Brain microvascular endothelial cell (primary cell): ENCODE measurements at regions not wholly inside any gene's neighbourhood (a gene's known extent, or its start where the extent isn't known, plus 50 kb on each side); places are given as distances from the start of the nearest gene placed in this dataset.

ENCODE experiments used
- DNase-seq: peaks from one replicate; pipeline ENCODE4 v3.0.0-alpha.2; 2020
- H3K27ac ChIP-seq: fragments of 250-450 bp; sonication (Bioruptor Pico); 2 replicates; pipeline ENCODE4 v1.5.1; 2020; ENCODE audit warnings: mild to moderate bottlenecking, moderate library complexity
- H3K27me3 ChIP-seq: fragments of 250-450 bp; sonication (Bioruptor Pico); replicated peaks from 2 replicates; pipeline ENCODE4 v1.5.1; 2020; ENCODE audit warnings: mild to moderate bottlenecking
- H3K36me3 ChIP-seq: fragments of 250-450 bp; sonication (Bioruptor Pico); replicated peaks from 2 replicates; pipeline ENCODE4 v1.5.1; 2020; ENCODE audit warnings: mild to moderate bottlenecking
- H3K4me3 ChIP-seq: 2 replicates; pipeline ENCODE4 v1.5.1; 2011; ENCODE audit warnings: low read depth, mild to moderate bottlenecking, control low read depth, low read length, moderate library complexity
- in situ Hi-C: cut with HindIII; loops from 2 replicates; pipeline ENCODE4 v1.10.0; 2017; ENCODE audit warnings: low sequenced_read_pairs, low pct_ligation_motif_present
- TF ChIP-seq, protein P1 (sequence below): IDR thresholded peaks from 2 replicates; pipeline ENCODE4 v1.5.1; 2011; ENCODE audit warnings: low read depth, mild to moderate bottlenecking, moderate library complexity, low read length, control low read depth, inconsistent platforms; ENCODE audit errors: missing control alignments

DNA sequence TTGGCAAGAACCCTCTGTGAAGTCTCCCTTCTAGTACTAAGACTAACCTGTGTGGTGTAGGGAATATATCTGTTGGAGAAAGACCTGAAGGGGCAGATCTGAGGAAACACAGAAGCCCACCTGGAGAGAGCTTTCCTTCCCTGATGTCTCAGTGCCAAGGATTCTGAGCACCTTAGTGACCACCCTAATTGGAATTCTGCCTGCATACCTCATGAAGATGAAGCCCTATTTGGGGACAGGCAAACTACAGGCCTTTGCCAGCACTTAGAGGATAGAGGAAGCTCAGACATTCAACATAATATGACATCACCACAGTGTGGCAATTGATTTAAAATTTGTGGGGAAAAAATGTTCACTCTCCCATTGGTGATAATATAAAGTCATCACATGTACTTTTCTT lies 766.2 kb upstream of the KIRREL3 start:
- in situ Hi-C loops: no loop called here
- DNase-seq: no peak
- no peak overlapping the region for H3K27ac ChIP-seq
- no peak overlapping the region for H3K4me3 ChIP-seq
- H3K36me3 ChIP-seq: no peaks in the 10 kb centered on the region
- TF ChIP-seq, protein P1, sequence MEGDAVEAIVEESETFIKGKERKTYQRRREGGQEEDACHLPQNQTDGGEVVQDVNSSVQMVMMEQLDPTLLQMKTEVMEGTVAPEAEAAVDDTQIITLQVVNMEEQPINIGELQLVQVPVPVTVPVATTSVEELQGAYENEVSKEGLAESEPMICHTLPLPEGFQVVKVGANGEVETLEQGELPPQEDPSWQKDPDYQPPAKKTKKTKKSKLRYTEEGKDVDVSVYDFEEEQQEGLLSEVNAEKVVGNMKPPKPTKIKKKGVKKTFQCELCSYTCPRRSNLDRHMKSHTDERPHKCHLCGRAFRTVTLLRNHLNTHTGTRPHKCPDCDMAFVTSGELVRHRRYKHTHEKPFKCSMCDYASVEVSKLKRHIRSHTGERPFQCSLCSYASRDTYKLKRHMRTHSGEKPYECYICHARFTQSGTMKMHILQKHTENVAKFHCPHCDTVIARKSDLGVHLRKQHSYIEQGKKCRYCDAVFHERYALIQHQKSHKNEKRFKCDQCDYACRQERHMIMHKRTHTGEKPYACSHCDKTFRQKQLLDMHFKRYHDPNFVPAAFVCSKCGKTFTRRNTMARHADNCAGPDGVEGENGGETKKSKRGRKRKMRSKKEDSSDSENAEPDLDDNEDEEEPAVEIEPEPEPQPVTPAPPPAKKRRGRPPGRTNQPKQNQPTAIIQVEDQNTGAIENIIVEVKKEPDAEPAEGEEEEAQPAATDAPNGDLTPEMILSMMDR: no peak
- H3K27me3 ChIP-seq: no peaks in the 10 kb centered on the region

DNA sequence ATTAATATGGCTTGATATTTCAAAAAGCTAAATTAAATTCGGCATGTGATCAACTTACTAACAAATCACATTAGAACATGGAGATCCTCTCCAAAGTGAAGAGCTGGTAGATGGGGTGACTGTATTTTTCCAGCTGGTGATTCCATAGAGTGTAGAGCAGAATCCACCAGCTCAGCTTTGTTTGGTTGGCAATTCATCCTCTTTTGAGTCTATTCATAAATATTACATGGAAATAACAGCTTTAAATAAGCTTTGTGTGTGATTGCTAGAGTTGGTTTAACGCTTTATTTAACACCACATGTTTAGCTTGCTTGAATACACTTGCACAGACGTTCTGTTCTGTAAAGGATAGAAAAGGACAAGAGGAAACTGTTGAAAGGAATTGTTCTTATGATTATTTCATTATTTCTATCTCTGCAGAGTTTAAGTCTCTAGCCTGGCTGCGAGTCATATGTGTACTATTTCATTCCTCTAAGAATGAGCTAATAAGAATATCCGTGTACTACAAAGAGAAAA lies 738.3 kb upstream of the KIRREL3 start:
- no peak for DNase-seq

DNA sequence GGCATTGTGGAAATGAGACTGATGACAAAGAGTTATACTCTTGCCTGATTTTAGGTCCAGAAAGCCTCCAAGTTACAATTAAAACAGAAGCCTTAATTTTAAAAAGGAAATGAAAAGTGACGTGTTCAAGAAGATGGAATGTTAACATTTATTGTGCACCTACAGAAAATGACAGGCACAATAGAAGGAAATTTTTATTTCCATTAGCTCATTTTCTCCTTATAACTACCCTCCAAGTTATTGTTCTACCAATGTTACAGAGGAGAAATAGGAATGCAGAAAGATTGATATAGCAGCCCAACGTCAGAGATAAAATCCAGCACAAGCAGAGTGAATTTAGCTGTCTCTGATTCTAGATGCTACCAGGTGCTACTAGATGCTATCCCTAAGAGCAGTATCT lies 736.9 kb upstream of the KIRREL3 start:
- Histone ChIP-seq H3K27me3 (no peaks in the 10 kb centered on the region), H3K36me3 (no peaks in the 10 kb centered on the region), H3K27ac (no peak overlapping the region), H3K4me3 (no peak overlapping the region)
- TF ChIP-seq, protein P1: no peak
- no peak for DNase-seq
- in situ Hi-C loops: no loop called here

More for the DNA sequence above, 738.3 kb upstream of the KIRREL3 start:
- no peaks in the 10 kb centered on the region for H3K27me3 ChIP-seq
- no peaks in the 10 kb centered on the region for H3K36me3 ChIP-seq
- no peak overlapping the region for H3K27ac ChIP-seq
- in situ Hi-C loops: no loop called here
- no peak overlapping the region for H3K4me3 ChIP-seq
- TF ChIP-seq, protein P1: no peak

DNA sequence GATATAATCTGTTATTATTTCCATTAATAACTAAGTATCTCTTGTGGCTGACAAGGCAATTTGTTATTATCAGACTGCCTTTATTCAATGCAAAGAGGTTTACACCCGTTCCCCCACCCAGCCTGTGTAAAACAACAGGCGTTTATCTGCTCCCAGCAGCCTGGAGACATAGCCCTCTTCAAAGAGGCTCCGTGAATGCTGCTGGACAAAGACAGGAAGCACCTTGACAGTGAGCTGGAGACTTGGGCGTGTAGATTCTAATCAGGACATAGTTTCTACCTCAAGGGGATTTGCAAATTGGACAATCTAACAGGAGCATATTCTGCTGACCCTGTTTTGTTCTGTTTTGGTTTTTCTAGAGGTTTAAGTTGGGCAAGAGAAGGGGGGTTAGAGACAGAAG lies 733.0 kb upstream of the KIRREL3 start:
- no peaks in the 10 kb centered on the region for H3K36me3 ChIP-seq
- H3K4me3 ChIP-seq: no peak overlapping the region
- no peak for DNase-seq
- in situ Hi-C loops: no loop called here
- no peaks in the 10 kb centered on the region for H3K27me3 ChIP-seq
- TF ChIP-seq, protein P1: no peak
- H3K27ac ChIP-seq: no peak overlapping the region

DNA sequence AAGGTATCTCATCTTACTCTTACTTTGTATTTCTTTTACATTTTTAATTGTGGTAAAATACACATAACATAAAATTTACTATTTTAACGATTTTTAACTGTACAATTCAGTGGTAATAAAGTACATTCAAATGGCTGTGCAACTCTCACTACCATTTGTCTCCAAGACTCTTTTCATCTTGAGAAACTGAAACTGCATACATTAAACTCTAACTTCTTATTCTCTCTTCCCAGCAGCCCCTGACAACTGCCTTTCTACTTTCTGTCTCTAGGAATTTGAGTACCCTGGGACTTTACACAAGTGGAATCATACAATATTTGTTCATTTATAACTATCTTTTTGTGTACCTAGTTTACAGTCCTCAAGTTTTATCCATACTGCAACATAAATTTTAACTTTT lies 725.8 kb upstream of the KIRREL3 start:
- Histone ChIP-seq H3K4me3 (no peak overlapping the region), H3K27me3 (no peaks in the 10 kb centered on the region), H3K27ac (no peak overlapping the region), H3K36me3 (no peaks in the 10 kb centered on the region)
- TF ChIP-seq, protein P1: no peak
- in situ Hi-C loops: no loop called here
- no peak for DNase-seq

DNA sequence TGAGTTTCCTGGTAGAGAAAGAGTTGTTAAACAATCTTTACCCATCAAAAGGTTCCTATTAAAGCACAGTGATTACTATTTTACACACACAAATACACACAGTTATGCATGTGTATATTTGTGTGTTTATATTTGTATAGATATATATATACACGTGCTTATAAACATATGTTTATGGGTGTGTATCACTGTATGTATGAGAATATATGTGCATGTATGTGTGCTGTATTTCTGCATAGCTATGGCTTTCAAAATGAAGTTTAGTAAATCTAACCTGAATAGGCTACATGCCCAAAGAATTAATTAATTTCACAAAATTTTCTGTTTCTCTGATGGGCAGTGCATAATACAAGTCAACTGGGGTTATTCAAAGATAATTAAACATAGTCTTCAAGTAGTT lies 723.1 kb upstream of the KIRREL3 start:
- Histone ChIP-seq H3K27ac (no peak overlapping the region), H3K27me3 (no peaks in the 10 kb centered on the region), H3K4me3 (no peak overlapping the region), H3K36me3 (no peaks in the 10 kb centered on the region)
- TF ChIP-seq, protein P1: no peak
- in situ Hi-C loops: no loop called here
- no peak for DNase-seq
